Globus pallidus (tissue), 1 donor: ENCODE measurements at regions not wholly inside any gene's neighbourhood (a gene's known extent, or its start where the extent isn't known, plus 50 kb on each side); places are given as distances from the start of the nearest gene placed in this dataset.

Source experiments
- DNase-seq: peaks from one replicate; pipeline ENCODE4 v3.0.0-alpha.2; 2015; ENCODE audit warnings: low spot score

- no peak for DNase-seq
Measured at GRCh38 chr11:23041001-23041503, 180.8 kb upstream of the CCDC179 start.

- DNase-seq, result no peak
Measured at GRCh38 chr11:23058656-23059055, 198.4 kb upstream of the CCDC179 start.

DNA sequence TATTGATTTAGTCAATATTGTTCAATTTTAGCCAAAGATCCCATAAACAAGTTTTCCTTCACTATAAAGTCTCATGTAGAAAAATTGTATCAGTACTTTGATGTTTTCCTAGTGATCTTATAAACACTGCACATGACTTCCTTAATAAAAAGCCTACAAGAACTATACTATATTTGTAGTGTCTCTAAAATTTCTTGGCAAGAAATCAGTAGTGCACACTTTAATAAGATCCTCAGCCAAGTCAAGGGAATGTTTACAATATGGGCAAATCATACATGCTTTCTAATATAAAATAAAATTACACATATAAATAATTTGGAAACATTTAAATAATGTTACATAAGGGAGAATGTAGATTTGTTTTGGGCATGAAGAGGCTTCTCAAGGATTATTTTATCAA is 203.0 kb upstream of the CCDC179 start:
- DNase-seq, result no peak

DNA sequence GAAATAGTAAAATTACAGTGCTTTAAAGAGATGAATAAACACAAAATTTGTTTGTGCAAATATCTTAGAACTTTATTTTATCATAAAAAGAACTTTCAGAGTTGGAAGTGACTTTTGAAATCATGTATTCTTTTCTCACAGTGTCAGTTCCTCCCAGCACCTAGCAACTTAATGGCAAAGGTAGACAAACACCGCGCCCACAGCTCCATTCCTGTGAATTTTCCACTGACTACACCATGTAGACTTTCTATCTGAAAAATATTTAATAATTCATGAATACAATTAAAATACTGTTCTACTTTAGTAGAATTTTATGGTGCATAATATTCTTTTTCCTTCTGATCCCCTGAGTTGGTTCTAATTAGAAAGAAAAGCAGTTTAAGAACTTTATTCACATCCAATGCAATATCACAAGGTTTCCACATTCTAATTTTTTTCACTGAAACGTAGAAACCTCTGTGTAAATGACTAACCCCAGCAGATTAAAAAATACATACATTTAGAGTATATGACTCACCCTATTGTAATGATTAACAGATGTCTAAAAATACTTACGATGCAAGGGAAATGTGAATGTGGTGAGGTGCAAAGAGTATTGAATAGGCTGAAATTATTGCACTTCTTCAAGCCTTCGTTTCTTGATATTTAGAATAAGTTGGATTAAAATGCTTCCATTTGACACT is 218.2 kb upstream of the CCDC179 start:
- no peak for DNase-seq

DNA sequence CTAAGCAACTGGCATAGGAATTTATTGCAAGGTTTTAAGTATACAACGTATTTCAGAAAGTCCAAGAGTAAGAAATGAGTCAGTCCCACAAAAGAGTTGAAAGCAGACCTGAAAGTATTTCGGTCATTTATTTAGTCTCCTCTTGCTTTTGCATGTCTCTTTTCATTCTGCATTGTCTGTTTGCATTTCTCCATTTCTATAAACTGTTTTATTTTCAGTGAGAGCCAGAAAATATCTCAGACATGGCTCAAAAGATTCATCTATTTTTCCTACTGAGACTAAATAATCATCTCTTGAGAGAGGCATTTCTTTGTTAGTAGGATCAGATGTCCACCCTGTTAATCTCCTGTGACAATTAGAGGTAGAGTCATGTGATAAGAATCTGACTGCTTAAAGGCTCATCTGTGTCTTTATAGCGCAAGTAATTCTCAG is 219.1 kb upstream of the CCDC179 start:
- no peak for DNase-seq

DNA sequence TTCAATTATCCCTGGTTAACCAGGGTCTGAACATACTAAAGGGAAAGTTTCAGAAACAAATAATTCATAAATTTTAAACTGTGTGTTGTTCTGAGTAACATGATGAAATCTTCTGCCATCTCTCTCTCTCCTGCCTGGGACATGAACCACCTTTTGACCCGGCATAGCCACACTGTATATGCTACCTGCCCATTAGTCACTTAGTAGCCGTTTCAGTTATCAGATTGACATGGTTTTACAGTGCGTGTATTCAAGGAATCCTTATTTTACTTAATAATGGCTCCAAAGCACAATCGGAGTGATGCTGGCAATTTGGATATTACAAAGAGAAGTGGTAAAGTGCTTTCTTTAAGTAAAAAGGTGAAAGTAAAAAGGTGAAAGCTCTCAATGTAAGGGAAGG is 227.1 kb upstream of the CCDC179 start:
- DNase-seq, result no peak

- DNase-seq, result no peak
Measured at GRCh38 chr11:23090659-23091058, 230.4 kb upstream of the CCDC179 start.

GRCh38 chr11:23095650-23096189 is 235.4 kb upstream of the CCDC179 start:
- DNase-seq, result no peak

DNA sequence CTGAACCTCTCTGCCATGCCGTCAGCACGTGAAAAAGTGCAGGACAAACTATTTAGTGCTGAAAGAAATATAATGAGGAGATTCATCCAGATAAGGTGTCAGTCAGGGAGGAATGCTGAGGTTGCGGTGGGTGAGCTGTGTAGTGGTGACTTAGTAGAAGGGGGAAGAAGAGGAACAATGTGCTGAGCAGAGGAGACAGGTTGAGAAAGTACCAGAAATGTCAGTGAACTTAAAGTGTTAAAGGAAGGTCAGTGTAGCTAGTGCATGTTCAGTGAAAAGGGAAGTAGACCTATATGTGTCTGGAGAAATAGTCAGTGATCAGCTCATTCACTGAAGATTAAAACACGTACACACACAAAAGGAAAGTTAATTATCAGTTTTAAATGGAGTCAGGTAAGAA is 237.6 kb upstream of the CCDC179 start:
- DNase-seq, result no peak

DNA sequence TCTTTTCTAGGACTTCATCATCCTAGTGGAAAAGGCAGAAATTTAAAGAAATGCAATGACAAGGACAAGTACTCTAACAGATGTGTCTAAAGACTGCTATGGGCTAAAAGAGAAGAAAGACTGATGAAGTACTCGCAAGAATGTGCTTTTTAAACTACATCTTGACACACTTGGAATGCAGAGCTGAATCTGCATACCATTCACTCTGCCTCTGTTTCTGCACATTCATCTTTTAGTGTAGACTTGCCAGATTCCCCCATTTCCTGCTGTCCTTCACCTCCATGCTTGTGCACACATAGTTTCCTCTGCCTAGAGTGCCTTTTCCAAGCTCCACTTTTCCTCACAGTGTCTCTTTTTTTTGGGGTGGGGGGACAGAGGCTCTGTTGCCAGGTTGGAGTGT is 239.0 kb upstream of the CCDC179 start:
- DNase-seq, result no peak

DNA sequence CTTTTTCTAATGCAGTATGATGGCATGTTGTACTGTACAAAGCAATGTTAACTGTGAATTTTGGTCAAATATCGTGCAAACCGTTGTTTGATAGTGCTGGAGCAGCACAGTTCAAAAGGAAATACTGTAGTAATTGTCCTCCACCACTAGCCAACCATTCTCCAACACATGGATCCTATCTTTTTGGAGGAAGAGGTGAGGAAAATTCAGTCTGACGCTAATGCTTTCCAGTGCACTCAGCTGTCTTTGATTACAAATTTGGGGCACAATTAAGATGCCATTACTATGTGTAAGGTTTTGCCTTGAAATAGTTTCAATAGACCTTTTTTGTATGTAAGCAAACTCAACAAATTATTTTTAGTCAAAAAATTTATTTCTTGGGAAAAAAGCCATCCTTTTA is 240.5 kb upstream of the CCDC179 start:
- DNase-seq, result no peak

DNA sequence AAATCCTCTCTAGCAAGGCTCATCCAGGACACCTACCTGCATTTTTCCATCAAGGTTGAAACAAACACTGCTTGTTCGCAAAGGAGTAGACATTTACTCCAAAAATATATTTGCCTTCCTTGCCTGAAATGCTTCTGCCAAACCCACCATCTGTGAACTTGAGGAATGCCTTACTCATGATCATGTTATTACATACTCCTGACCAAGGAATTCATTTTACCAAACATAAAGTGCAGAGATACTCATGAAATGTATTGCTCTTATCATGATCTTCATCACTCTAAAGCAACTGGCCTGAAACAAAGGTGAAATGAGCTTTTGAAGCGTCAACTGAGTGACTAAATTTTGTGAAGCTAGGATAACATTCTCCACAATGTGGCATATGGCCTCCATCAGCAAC is 243.1 kb upstream of the CCDC179 start:
- no peak for DNase-seq

DNA sequence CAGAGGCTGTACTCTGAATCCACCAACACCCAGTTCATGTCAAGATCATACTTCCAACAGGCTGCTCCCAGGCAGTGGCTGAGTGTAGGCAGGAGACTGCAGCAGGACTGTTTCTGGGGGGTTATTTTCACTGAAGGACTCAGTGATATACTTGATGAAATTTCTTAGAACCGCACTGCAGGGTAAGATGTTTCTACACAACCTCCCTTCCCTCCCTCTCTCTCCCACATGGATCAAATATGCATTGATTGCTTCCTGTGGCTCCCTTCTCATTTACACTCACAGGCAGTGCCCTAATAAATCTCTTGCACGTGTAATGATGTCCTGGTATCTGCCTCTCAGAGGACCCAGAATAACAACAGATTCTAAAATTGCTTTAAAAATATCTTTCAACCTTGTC is 251.3 kb upstream of the CCDC179 start:
- no peak for DNase-seq

GRCh38 chr11:23112390-23112789 is 252.1 kb upstream of the CCDC179 start:
- no peak for DNase-seq

GRCh38 chr11:23112987-23113886 is 253.0 kb upstream of the CCDC179 start:
- DNase-seq, result peak; percentile 20

DNA sequence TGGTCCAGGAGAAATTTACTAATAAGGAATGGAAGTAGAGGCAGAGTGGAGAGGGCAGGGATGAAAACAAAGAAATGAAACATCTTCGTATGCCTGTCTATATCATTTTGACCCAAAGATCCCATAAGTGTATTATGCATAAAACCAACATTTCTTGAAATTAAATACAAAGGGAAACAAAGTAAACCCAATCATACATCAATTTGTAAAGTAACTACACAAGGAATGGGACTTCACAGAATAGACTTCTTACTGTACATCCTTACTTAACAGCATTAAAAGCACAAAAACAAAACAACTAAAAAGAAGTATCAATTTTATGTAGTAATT is 253.6 kb upstream of the CCDC179 start:
- DNase-seq, result no peak

DNA sequence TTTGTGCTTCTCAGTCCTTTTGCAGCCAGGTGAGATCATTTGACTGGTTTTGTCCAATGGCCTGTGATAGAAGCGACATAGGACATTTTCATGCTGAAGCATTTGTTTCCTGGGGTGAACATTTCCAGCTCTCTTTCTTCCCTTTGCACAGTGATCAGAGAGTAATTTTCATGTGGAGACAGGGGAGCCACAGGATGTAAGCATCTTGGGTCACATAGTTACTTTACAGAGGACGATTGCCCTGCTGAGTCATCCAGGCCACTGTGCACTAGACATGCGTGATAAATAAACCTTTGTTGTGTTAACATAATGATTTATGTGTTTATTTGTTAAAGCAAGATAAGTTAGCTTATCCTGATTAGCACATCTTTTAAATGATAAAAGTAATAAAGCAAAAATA is 263.5 kb upstream of the CCDC179 start:
- DNase-seq, result no peak

GRCh38 chr11:23124249-23124648 is 264.0 kb upstream of the CCDC179 start:
- no peak for DNase-seq

GRCh38 chr11:23124996-23125395 is 264.7 kb upstream of the CCDC179 start:
- no peak for DNase-seq

DNA sequence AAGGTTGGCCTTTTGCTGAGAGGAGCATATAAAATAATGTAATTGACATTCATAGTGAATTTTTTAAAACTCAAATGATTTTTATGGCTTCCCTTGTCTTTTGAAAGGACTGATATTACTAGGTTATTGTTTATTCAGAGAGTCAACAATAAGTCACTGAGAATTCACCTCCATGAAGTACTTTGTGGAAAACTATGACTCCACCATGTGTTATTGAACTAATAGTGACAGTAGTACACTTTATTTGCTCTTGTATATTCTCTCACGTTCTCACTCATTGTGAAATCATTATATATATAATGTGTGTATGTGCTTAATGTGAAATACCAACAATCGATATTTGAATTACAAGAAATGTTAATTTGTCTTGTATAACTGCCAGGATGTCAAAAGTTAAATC is 267.4 kb upstream of the CCDC179 start:
- DNase-seq, result no peak

GRCh38 chr11:23134627-23135026 is 274.4 kb upstream of the CCDC179 start:
- no peak for DNase-seq

DNA sequence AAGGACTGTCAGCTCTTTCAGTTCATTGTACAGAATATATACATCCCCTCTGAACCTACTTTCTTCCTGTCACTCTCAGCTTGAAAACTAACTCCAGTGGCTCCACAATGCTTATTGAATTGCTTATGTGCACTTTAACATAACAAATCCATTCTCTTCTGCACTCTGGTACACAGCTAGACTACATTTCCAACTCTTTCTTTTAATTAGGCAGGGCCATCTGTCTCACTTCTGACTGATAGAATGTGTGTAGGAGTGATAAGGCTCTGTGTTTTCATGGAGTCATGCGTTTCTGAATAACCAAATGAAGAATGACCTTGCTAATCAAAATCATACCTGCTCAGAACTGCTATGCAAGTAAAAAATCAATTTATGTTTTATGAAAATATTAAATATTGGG is 278.5 kb upstream of the CCDC179 start:
- no peak for DNase-seq

- DNase-seq, result no peak
Measured at GRCh38 chr11:23143022-23143421, 282.7 kb upstream of the CCDC179 start.
